ENCODE measurements at regions not wholly inside any gene's neighbourhood (a gene's known extent, or its start where the extent isn't known, plus 50 kb on each side); places are given as distances from the start of the nearest gene placed in this dataset.

DNA sequence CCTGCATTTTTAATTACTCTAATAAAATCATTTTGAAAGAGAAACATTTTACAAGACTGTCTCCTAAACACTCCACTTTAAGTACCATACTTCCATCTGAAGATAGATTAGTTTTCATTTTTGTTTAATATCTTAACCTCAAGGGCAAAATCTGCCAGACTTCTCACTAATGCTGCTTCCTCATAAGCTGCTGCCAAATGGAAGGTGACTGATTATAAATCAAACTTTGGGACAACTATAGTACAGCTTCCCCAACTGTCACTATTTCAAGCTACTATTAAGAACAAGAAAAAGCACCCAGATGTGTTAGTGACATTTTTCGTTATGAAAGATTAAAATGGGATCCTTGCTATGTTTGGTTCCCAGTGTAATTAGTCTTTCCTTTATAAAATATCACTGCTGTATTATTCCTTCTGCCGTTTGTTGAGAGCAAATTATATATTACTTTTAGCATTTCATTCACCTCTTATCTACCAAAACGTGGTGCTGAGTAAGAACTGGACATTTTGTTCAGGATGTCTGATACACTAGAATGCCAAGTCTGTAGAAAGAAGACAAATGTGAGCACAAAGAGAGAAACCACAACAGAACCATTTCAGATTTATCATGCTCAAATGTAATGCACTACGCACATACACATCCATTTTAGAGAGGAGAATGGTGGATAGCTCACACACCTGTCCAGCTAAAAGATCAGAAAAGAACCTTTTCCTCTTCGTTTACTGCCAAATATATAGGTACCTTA is 312.2 kb upstream of the C11orf87 start:
- H3K36me3 ChIP-seq: no peaks in the 10 kb centered on the region
- H3K4me1 ChIP-seq: no peaks in the 10 kb centered on the region
- H3K9me3 ChIP-seq: no peaks in the 10 kb centered on the region
- ATAC-seq (no peak), DNase-seq (no peak)
- no peak overlapping the region for H3K27ac ChIP-seq
- H3K27me3 ChIP-seq: no peaks in the 10 kb centered on the region
- WGBS (ENCODE audit: insufficient coverage, low coverage, low lambda C conversion rate, missing lambda C conversion rate): 42% methylated on average over 5 of the region's 5 CpGs
- intact Hi-C loops (cut with DNase I): no loop called here
- TF ChIP-seq, protein P1, sequence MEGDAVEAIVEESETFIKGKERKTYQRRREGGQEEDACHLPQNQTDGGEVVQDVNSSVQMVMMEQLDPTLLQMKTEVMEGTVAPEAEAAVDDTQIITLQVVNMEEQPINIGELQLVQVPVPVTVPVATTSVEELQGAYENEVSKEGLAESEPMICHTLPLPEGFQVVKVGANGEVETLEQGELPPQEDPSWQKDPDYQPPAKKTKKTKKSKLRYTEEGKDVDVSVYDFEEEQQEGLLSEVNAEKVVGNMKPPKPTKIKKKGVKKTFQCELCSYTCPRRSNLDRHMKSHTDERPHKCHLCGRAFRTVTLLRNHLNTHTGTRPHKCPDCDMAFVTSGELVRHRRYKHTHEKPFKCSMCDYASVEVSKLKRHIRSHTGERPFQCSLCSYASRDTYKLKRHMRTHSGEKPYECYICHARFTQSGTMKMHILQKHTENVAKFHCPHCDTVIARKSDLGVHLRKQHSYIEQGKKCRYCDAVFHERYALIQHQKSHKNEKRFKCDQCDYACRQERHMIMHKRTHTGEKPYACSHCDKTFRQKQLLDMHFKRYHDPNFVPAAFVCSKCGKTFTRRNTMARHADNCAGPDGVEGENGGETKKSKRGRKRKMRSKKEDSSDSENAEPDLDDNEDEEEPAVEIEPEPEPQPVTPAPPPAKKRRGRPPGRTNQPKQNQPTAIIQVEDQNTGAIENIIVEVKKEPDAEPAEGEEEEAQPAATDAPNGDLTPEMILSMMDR (IDR thresholded peaks at IDR 0.05): no peak
- no peak for TF ChIP-seq POLR2A (IDR thresholded peaks at IDR 0.05)
- H3K4me3 ChIP-seq: no peak overlapping the region

DNA sequence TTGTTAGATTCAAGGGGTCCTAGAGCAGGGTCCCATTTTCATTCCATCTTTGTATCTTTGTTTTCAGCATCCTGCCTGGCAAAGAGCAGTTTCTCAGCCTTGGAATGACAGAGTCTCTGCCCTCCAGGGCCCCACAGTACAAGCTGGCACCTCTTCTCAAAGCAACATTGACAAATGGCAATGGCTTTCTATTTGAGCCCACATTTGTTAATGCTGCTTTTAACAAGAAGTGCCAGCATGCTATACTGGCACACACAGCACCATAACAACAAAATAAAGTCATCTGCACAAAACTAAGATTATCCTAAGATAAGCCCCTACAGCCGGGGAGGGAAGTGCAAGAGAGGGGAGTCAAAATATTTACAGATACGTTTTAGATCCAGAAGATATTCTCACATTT is 309.7 kb upstream of the C11orf87 start:
- no peak for DNase-seq
- H3K36me3 ChIP-seq: no peaks in the 10 kb centered on the region
- H3K9me3 ChIP-seq: no peaks in the 10 kb centered on the region
- 37% methylated on average over 2 of the region's 2 CpGs for WGBS (ENCODE audit: insufficient coverage, low coverage, low lambda C conversion rate, missing lambda C conversion rate)
- no peak for TF ChIP-seq POLR2A (IDR thresholded peaks at IDR 0.05)
- TF ChIP-seq, protein P1 (IDR thresholded peaks at IDR 0.05): no peak
- no peak for ATAC-seq
- H3K27ac ChIP-seq: no peak overlapping the region
- H3K4me3 ChIP-seq: no peak overlapping the region
- H3K27me3 ChIP-seq: no peaks in the 10 kb centered on the region
- intact Hi-C loops (cut with DNase I): no loop called here
- no peaks in the 10 kb centered on the region for H3K4me1 ChIP-seq

DNA sequence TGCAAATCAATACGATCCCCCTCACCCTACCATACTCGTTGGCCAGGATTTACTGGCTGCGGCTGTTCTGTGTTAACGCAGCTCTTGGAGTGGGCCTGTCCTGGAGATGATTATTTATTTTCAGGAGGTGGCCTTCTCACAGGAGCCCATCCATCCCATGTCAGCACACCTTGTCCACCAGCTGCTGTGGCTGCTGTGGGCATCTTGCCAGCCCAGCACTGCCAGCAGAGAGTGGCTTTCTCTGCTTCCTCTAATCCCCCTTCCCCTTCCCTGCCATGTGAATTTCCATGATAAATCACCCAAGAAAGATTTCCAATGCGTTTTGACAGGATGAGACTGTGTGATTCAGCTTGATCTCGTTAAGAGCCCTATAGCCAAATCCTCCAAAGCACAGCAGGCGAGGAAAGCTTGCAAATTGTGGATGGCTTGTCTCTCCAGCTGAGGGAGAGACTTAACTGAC is 309.1 kb upstream of the C11orf87 start:
- Histone ChIP-seq H3K27ac (no peak overlapping the region), H3K27me3 (no peaks in the 10 kb centered on the region), H3K4me3 (no peak overlapping the region), H3K9me3 (no peaks in the 10 kb centered on the region), H3K36me3 (no peaks in the 10 kb centered on the region), H3K4me1 (no peaks in the 10 kb centered on the region)
- intact Hi-C loops (cut with DNase I): no loop called here
- ATAC-seq (no peak), DNase-seq (no peak)
- no peak for TF ChIP-seq POLR2A (IDR thresholded peaks at IDR 0.05)
- TF ChIP-seq, protein P1 (IDR thresholded peaks at IDR 0.05): no peak
- 17% methylated on average over 7 of the region's 7 CpGs for WGBS (ENCODE audit: insufficient coverage, low coverage, low lambda C conversion rate, missing lambda C conversion rate)

DNA sequence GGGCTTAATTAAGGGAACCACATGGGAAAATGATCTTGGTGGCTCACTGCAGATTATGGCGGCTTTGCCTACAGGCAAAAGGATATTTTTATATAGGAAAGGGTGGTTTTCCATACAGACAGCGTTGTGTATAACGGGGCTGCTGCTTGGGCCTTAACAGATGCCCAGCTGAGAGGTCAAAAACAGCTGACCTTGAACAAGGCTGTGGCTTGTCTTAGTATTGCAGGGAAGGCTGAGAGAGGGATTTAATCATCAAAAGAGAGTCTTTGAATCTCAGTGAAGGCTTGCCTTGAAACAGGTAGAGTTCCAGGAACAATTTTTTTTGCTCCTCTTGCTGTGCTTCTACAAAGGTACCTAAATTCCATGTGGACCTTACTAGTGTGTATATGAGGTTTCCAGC is 301.6 kb upstream of the C11orf87 start:
- no peak for TF ChIP-seq POLR2A (IDR thresholded peaks at IDR 0.05)

DNA sequence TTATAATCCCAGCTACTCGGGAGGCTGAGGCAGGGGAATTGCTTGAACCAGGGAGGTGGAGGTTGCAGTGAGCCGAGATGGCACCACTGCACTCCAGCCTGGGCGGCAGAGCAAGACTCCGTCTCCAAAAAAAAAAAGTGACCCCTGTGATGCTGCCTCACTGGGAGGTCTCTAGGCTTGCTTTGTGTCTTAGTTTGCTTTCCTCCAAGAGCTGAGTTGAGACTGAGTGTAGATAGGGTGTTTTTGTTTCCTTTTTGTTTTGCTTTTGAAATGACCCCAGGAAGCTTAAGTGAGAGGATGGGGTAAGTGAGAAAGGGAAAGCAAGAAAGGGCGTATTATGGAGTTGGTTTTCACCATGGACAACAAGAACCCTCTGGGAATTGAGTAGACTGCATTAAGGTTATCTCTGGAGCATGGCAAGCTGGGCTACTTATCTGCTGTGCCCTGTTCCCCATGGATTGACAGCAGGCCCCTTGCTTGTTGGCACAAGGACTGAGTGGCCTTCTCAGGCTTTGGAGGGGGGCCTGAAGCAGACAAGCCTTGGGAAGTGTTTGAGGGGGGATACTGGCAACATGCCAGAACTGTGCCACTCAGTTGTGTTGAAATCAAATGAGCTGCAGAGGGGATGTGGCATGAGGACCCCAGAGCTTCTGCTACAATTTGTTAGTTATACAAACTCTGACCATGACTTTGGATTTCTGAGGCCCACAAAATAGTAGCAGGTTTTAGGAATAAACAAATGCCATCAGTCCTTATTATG is 300.6 kb upstream of the C11orf87 start:
- no peak overlapping the region for H3K4me3 ChIP-seq
- H3K36me3 ChIP-seq: no peaks in the 10 kb centered on the region
- intact Hi-C loops (cut with DNase I): no loop called here
- 96% methylated on average over 4 of the region's 5 CpGs for WGBS (ENCODE audit: insufficient coverage, low coverage, low lambda C conversion rate, missing lambda C conversion rate)
- DNase-seq (no peak), ATAC-seq (no peak)
- H3K4me1 ChIP-seq: no peaks in the 10 kb centered on the region
- TF ChIP-seq, protein P1 (IDR thresholded peaks at IDR 0.05): no peak
- TF ChIP-seq POLR2A (IDR thresholded peaks at IDR 0.05): no peak
- H3K27ac ChIP-seq: no peak overlapping the region
- H3K27me3 ChIP-seq: no peaks in the 10 kb centered on the region
- H3K9me3 ChIP-seq: no peaks in the 10 kb centered on the region

More for the DNA sequence above, 301.6 kb upstream of the C11orf87 start:
- H3K36me3 ChIP-seq: no peaks in the 10 kb centered on the region
- H3K27me3 ChIP-seq: no peaks in the 10 kb centered on the region
- no peak overlapping the region for H3K27ac ChIP-seq
- H3K9me3 ChIP-seq: no peaks in the 10 kb centered on the region
- 96% methylated on average over 3 of the region's 3 CpGs for whole genome bisulfite sequencing (ENCODE audit: insufficient coverage, low coverage, low lambda C conversion rate, missing lambda C conversion rate)
- intact Hi-C loops (cut with DNase I): no loop called here
- no peaks in the 10 kb centered on the region for H3K4me1 ChIP-seq
- DNase-seq (no peak), ATAC-seq (no peak)
- H3K4me3 ChIP-seq: no peak overlapping the region

Measured in right lobe of liver (tissue), 6 donors.